ENCODE measurements at regions not wholly inside any gene's neighbourhood (a gene's known extent, or its start where the extent isn't known, plus 50 kb on each side); places are given as distances from the start of the nearest gene placed in this dataset.

DNA sequence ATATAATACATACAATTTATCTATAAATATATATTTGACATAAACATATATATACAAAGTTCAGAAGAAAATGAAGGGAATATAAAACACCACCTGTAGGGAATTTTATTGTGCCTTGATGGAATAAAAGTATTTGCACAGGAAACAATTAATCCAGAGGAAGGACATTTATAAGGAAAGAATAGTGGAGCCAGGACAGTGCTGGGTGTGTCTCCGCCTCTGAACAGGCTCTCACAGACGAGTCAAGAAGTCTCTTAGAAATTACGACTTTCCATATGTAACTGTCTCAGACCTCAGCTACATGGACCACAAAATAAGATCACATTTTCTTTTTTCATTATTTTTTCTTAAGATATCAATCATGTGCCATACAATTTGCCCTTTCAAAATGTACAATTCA, 93.9 kb downstream of the TMEM114 start:
- POLR2A ChIA-PET: no interaction called here
- H3K4me3 ChIP-seq (ENCODE audit: low read depth, low read length): no peak overlapping the region
- H3K27ac ChIP-seq (ENCODE audit: extremely low read depth, low read depth, low read length): no peak overlapping the region
- no peaks in the 10 kb centered on the region for H3K4me1 ChIP-seq (ENCODE audit: control insufficient read depth, insufficient read depth, low read length)
- CTCF ChIA-PET: no interaction called here
- H3K36me3 ChIP-seq (ENCODE audit: control insufficient read depth in 2 of 2, insufficient read depth in 1 of 2, low read length in 2 of 2): no peaks in the 10 kb centered on the region
- H3K9me3 ChIP-seq (ENCODE audit: control insufficient read depth, insufficient read depth, low read depth, low read length): no peaks in the 10 kb centered on the region
- no peak for TF ChIP-seq GFI1B (tag by site-specific recombination; IDR thresholded peaks at IDR 0.05)

DNA sequence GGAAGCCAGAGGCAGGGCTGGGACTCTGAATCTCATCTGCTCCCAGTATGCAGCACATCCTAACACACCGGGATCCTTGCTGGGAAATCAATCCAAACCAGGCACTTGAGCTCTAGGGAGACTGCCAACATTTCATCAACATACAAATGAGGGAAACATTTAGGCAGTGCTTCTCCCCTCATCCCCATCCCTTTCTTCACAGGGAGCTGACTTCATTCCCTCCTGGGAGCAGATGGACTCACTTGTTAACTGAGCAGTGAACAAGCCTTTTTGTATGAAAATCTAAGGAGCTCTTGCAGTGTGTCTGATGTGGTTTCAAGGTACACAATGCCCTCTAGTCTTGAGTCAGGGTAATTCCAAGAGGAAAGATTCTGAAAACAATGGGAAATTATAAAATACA, 96.3 kb downstream of the TMEM114 start:
- CTCF ChIA-PET: interaction anchor here (0.6 kb wide), 2 partner anchors 48 to 897 kb away, joined by 3 read pairs; no protein-coding TSS in a partner anchor
- POLR2A ChIA-PET: no interaction called here
- TF ChIP-seq SP2 (tag by site-specific recombination; IDR thresholded peaks at IDR 0.05): no peak
- TF ChIP-seq ZNF324 (tag by site-specific recombination; IDR thresholded peaks at IDR 0.05): no peak
- no peak for TF ChIP-seq ZNF112 (tag by site-specific recombination; IDR thresholded peaks at IDR 0.05)
- no peak for TF ChIP-seq ZNF521 (tag by site-specific recombination; IDR thresholded peaks at IDR 0.05)
- no peak for TF ChIP-seq KLF7 (tag by site-specific recombination; IDR thresholded peaks at IDR 0.05; ENCODE audit: borderline replicate concordance)
- TF ChIP-seq SALL2 (tag by site-specific recombination; IDR thresholded peaks at IDR 0.05; ENCODE audit: borderline replicate concordance): no peak
- no peak for TF ChIP-seq ZNF571 (tag by site-specific recombination; IDR thresholded peaks at IDR 0.05)
- TF ChIP-seq SP3 (tag by site-specific recombination; IDR thresholded peaks at IDR 0.05): no peak
- TF ChIP-seq, protein P1, sequence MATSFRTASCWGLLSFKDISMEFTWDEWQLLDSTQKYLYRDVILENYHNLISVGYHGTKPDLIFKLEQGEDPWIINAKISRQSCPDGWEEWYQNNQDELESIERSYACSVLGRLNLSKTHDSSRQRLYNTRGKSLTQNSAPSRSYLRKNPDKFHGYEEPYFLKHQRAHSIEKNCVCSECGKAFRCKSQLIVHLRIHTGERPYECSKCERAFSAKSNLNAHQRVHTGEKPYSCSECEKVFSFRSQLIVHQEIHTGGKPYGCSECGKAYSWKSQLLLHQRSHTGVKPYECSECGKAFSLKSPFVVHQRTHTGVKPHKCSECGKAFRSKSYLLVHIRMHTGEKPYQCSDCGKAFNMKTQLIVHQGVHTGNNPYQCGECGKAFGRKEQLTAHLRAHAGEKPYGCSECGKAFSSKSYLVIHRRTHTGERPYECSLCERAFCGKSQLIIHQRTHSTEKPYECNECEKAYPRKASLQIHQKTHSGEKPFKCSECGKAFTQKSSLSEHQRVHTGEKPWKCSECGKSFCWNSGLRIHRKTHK (tag by site-specific recombination; IDR thresholded peaks at IDR 0.05): no peak
- TF ChIP-seq ZNF707 (tag by site-specific recombination; IDR thresholded peaks at IDR 0.05): no peak
- TF ChIP-seq ZNF76 (tag by site-specific recombination; IDR thresholded peaks at IDR 0.05; ENCODE audit: borderline replicate concordance, low read depth): no peak
- no peak for TF ChIP-seq ZNF768 (tag by site-specific recombination; IDR thresholded peaks at IDR 0.05)
- TF ChIP-seq, protein P2, sequence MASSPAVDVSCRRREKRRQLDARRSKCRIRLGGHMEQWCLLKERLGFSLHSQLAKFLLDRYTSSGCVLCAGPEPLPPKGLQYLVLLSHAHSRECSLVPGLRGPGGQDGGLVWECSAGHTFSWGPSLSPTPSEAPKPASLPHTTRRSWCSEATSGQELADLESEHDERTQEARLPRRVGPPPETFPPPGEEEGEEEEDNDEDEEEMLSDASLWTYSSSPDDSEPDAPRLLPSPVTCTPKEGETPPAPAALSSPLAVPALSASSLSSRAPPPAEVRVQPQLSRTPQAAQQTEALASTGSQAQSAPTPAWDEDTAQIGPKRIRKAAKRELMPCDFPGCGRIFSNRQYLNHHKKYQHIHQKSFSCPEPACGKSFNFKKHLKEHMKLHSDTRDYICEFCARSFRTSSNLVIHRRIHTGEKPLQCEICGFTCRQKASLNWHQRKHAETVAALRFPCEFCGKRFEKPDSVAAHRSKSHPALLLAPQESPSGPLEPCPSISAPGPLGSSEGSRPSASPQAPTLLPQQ (tag by site-specific recombination; IDR thresholded peaks at IDR 0.05): no peak
- no peak for TF ChIP-seq RBAK (tag by site-specific recombination; IDR thresholded peaks at IDR 0.05)
- TF ChIP-seq, protein P3, sequence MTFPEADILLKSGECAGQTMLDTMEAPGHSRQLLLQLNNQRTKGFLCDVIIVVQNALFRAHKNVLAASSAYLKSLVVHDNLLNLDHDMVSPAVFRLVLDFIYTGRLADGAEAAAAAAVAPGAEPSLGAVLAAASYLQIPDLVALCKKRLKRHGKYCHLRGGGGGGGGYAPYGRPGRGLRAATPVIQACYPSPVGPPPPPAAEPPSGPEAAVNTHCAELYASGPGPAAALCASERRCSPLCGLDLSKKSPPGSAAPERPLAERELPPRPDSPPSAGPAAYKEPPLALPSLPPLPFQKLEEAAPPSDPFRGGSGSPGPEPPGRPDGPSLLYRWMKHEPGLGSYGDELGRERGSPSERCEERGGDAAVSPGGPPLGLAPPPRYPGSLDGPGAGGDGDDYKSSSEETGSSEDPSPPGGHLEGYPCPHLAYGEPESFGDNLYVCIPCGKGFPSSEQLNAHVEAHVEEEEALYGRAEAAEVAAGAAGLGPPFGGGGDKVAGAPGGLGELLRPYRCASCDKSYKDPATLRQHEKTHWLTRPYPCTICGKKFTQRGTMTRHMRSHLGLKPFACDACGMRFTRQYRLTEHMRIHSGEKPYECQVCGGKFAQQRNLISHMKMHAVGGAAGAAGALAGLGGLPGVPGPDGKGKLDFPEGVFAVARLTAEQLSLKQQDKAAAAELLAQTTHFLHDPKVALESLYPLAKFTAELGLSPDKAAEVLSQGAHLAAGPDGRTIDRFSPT (tag by site-specific recombination; IDR thresholded peaks at IDR 0.05): no peak
- no peaks in the 10 kb centered on the region for H3K36me3 ChIP-seq (ENCODE audit: control insufficient read depth in 2 of 2, insufficient read depth in 1 of 2, low read length in 2 of 2)
- no peaks in the 10 kb centered on the region for H3K4me1 ChIP-seq (ENCODE audit: control insufficient read depth, insufficient read depth, low read length)
- H3K27ac ChIP-seq (ENCODE audit: extremely low read depth, low read depth, low read length): no peak overlapping the region
- H3K4me3 ChIP-seq (ENCODE audit: low read depth, low read length): no peak overlapping the region
- H3K9me3 ChIP-seq (ENCODE audit: control insufficient read depth, insufficient read depth, low read depth, low read length): no peaks in the 10 kb centered on the region

DNA sequence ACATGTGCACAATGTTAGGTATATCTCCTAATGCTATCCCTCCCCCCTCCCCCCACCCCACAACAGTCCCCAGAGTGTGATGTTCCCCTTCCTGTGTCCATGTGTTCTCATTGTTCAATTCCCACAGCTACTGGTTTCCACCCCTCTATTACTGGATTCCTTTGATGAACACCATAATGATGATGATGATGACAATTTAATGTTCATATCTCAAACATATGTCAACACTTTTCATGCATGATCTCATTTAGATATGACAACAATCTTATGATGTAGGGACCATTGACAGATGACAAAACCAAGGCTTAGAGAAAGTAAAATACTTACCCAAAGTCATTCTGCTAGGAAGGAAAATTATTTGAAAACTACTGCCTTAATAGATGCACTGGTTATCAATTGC, 97.6 kb downstream of the TMEM114 start:
- no peak overlapping the region for H3K4me3 ChIP-seq (ENCODE audit: low read depth, low read length)
- no peaks in the 10 kb centered on the region for H3K4me1 ChIP-seq (ENCODE audit: control insufficient read depth, insufficient read depth, low read length)
- no peak overlapping the region for H3K27ac ChIP-seq (ENCODE audit: extremely low read depth, low read depth, low read length)
- POLR2A ChIA-PET: no interaction called here
- H3K36me3 ChIP-seq (ENCODE audit: control insufficient read depth in 2 of 2, insufficient read depth in 1 of 2, low read length in 2 of 2): no peaks in the 10 kb centered on the region
- CTCF ChIA-PET: no interaction called here
- no peaks in the 10 kb centered on the region for H3K9me3 ChIP-seq (ENCODE audit: control insufficient read depth, insufficient read depth, low read depth, low read length)
- TF ChIP-seq, protein P4, sequence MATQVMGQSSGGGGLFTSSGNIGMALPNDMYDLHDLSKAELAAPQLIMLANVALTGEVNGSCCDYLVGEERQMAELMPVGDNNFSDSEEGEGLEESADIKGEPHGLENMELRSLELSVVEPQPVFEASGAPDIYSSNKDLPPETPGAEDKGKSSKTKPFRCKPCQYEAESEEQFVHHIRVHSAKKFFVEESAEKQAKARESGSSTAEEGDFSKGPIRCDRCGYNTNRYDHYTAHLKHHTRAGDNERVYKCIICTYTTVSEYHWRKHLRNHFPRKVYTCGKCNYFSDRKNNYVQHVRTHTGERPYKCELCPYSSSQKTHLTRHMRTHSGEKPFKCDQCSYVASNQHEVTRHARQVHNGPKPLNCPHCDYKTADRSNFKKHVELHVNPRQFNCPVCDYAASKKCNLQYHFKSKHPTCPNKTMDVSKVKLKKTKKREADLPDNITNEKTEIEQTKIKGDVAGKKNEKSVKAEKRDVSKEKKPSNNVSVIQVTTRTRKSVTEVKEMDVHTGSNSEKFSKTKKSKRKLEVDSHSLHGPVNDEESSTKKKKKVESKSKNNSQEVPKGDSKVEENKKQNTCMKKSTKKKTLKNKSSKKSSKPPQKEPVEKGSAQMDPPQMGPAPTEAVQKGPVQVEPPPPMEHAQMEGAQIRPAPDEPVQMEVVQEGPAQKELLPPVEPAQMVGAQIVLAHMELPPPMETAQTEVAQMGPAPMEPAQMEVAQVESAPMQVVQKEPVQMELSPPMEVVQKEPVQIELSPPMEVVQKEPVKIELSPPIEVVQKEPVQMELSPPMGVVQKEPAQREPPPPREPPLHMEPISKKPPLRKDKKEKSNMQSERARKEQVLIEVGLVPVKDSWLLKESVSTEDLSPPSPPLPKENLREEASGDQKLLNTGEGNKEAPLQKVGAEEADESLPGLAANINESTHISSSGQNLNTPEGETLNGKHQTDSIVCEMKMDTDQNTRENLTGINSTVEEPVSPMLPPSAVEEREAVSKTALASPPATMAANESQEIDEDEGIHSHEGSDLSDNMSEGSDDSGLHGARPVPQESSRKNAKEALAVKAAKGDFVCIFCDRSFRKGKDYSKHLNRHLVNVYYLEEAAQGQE (tag by site-specific recombination; IDR thresholded peaks at IDR 0.05): no peak
- TF ChIP-seq ZNF157 (tag by site-specific recombination; IDR thresholded peaks at IDR 0.05) (no peak), ZNF416 (tag by site-specific recombination; IDR thresholded peaks at IDR 0.05) (no peak)
- TF ChIP-seq, protein P5, sequence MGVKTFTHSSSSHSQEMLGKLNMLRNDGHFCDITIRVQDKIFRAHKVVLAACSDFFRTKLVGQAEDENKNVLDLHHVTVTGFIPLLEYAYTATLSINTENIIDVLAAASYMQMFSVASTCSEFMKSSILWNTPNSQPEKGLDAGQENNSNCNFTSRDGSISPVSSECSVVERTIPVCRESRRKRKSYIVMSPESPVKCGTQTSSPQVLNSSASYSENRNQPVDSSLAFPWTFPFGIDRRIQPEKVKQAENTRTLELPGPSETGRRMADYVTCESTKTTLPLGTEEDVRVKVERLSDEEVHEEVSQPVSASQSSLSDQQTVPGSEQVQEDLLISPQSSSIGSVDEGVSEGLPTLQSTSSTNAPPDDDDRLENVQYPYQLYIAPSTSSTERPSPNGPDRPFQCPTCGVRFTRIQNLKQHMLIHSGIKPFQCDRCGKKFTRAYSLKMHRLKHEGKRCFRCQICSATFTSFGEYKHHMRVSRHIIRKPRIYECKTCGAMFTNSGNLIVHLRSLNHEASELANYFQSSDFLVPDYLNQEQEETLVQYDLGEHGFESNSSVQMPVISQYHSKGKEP (tag by site-specific recombination; IDR thresholded peaks at IDR 0.05): no peak
- TF ChIP-seq, protein P6, sequence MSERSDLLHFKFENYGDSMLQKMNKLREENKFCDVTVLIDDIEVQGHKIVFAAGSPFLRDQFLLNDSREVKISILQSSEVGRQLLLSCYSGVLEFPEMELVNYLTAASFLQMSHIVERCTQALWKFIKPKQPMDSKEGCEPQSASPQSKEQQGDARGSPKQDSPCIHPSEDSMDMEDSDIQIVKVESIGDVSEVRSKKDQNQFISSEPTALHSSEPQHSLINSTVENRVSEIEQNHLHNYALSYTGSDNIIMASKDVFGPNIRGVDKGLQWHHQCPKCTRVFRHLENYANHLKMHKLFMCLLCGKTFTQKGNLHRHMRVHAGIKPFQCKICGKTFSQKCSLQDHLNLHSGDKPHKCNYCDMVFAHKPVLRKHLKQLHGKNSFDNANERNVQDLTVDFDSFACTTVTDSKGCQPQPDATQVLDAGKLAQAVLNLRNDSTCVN (tag by site-specific recombination; optimal IDR thresholded peaks at IDR 0.05): no peak
